ENCODE measurements at regions not wholly inside any gene's neighbourhood (a gene's known extent, or its start where the extent isn't known, plus 50 kb on each side); places are given as distances from the start of the nearest gene placed in this dataset.

- TF ChIP-seq CTCF (IDR thresholded peaks at IDR 0.05) (no peak), POLR2AphosphoS5 (IDR thresholded peaks at IDR 0.05) (no peak), POLR2A (IDR thresholded peaks at IDR 0.05) (no peak), EP300 (IDR thresholded peaks at IDR 0.05) (no peak)
These were observed 258.0 kb upstream of the API5 start for GRCh38 chr11:43053638-43054412.

All from stomach (tissue), 4 donors.